Osteocyte (in vitro differentiated cells): ENCODE measurements at regions not wholly inside any gene's neighbourhood (a gene's known extent, or its start where the extent isn't known, plus 50 kb on each side); places are given as distances from the start of the nearest gene placed in this dataset.

Experiments used
- DNase-seq: peaks from one replicate; pipeline ENCODE4 v3.0.0; 2021; ENCODE audit warnings: mixed read lengths; ENCODE audit not compliant: unreplicated experiment; ENCODE audit errors: extremely low spot score
- H3K27ac Mint-ChIP-seq: one replicate; pipeline ENCODE4 v1.8.0; 2021; ENCODE audit warnings: mild to moderate bottlenecking, mixed read lengths; ENCODE audit not compliant: unreplicated experiment
- H3K27me3 Mint-ChIP-seq: one replicate; pipeline ENCODE4 v1.8.0; 2021; ENCODE audit warnings: mixed read lengths; ENCODE audit not compliant: unreplicated experiment
- H3K36me3 Mint-ChIP-seq: one replicate; pipeline ENCODE4 v1.8.0; 2021; ENCODE audit warnings: mixed read lengths; ENCODE audit not compliant: unreplicated experiment
- H3K4me1 Mint-ChIP-seq: one replicate; pipeline ENCODE4 v1.8.0; 2021; ENCODE audit warnings: mixed read lengths; ENCODE audit not compliant: unreplicated experiment
- H3K4me3 Mint-ChIP-seq: one replicate; pipeline ENCODE4 v1.8.0; 2021; ENCODE audit warnings: mild to moderate bottlenecking, moderate library complexity, mixed read lengths; ENCODE audit not compliant: unreplicated experiment
- H3K9me3 Mint-ChIP-seq: one replicate; pipeline ENCODE4 v1.8.0; 2021; ENCODE audit warnings: mixed read lengths; ENCODE audit not compliant: unreplicated experiment
- CTCF ChIP-seq: fragments of 200-600 bp; sonication (generic); IDR thresholded peaks from 2 replicates; pipeline ENCODE4 v1.5.0; 2021; ENCODE audit warnings: antibody characterized with exemption, mild to moderate bottlenecking, moderate library complexity

GRCh38 chrX:146346102-146346501 lies 463.5 kb upstream of the CXorf51B start:
- DNase-seq = no peak
- H3K4me3 Mint-ChIP-seq = no peak overlapping the region
- H3K27me3 Mint-ChIP-seq = no peaks in the 10 kb centered on the region
- H3K9me3 Mint-ChIP-seq = peaks cover 27% of the 10 kb centered on the region
- no peaks in the 10 kb centered on the region for H3K36me3 Mint-ChIP-seq
- H3K4me1 Mint-ChIP-seq = no peaks in the 10 kb centered on the region
- TF ChIP-seq CTCF = no peak
- H3K27ac Mint-ChIP-seq = no peak overlapping the region

GRCh38 chrX:146351620-146352019 lies 458.0 kb upstream of the CXorf51B start:
- no peak overlapping the region for H3K4me3 Mint-ChIP-seq
- no peak for TF ChIP-seq CTCF
- H3K4me1 Mint-ChIP-seq = no peaks in the 10 kb centered on the region
- no peaks in the 10 kb centered on the region for H3K36me3 Mint-ChIP-seq
- no peak overlapping the region for H3K27ac Mint-ChIP-seq
- no peak for DNase-seq
- no peaks in the 10 kb centered on the region for H3K27me3 Mint-ChIP-seq
- H3K9me3 Mint-ChIP-seq = peaks cover 26% of the 10 kb centered on the region

- no peak for DNase-seq
- Mint-ChIP-seq H3K27ac (no peak overlapping the region), H3K9me3 (peaks cover 48% of the 10 kb centered on the region), H3K4me1 (no peaks in the 10 kb centered on the region), H3K27me3 (no peaks in the 10 kb centered on the region), H3K4me3 (no peak overlapping the region), H3K36me3 (no peaks in the 10 kb centered on the region)
- TF ChIP-seq CTCF = no peak
These were observed 454.1 kb upstream of the CXorf51B start for GRCh38 chrX:146355440-146355839.

- Mint-ChIP-seq H3K36me3 (no peaks in the 10 kb centered on the region), H3K4me3 (no peak overlapping the region), H3K9me3 (peaks cover 62% of the 10 kb centered on the region), H3K27ac (no peak overlapping the region), H3K4me1 (no peaks in the 10 kb centered on the region), H3K27me3 (no peaks in the 10 kb centered on the region)
- TF ChIP-seq CTCF = no peak
- no peak for DNase-seq
These were observed 445.7 kb upstream of the CXorf51B start for GRCh38 chrX:146363919-146364318.

- TF ChIP-seq CTCF = no peak
- DNase-seq = no peak
- peaks cover 66% of the 10 kb centered on the region for H3K9me3 Mint-ChIP-seq
- H3K27me3 Mint-ChIP-seq = no peaks in the 10 kb centered on the region
- H3K36me3 Mint-ChIP-seq = no peaks in the 10 kb centered on the region
- H3K27ac Mint-ChIP-seq = no peak overlapping the region
- no peak overlapping the region for H3K4me3 Mint-ChIP-seq
- no peaks in the 10 kb centered on the region for H3K4me1 Mint-ChIP-seq
These were observed 424.0 kb upstream of the CXorf51B start for GRCh38 chrX:146385529-146385928.
